H9 (cell line): ENCODE measurements at regions not wholly inside any gene's neighbourhood (a gene's known extent, or its start where the extent isn't known, plus 50 kb on each side); places are given as distances from the start of the nearest gene placed in this dataset.

Source experiments
- DNase-seq: peaks from one replicate; pipeline ENCODE4 v3.0.0-alpha.2; 2017
- H2AFZ ChIP-seq: one replicate; pipeline ENCODE4 v1.6.1; 2013; ENCODE audit warnings: mild to moderate bottlenecking, low read length, control low read depth, moderate library complexity
- H2AK5ac ChIP-seq: 2 replicates; pipeline ENCODE4 v1.6.1; 2013; ENCODE audit warnings: low read length, control low read depth, mixed read lengths; ENCODE audit not compliant: insufficient read length
- H2BK120ac ChIP-seq: one replicate; pipeline ENCODE4 v1.6.1; 2013; ENCODE audit warnings: low read depth, mild to moderate bottlenecking, low read length, control low read depth, inconsistent platforms; ENCODE audit not compliant: poor library complexity, severe bottlenecking
- H2BK12ac ChIP-seq: 2 replicates; pipeline ENCODE4 v1.6.1; 2013; ENCODE audit warnings: low read length, control low read depth, mixed read lengths, low read depth; ENCODE audit not compliant: insufficient read length
- H2BK15ac ChIP-seq: 2 replicates; pipeline ENCODE4 v1.6.1; 2013; ENCODE audit warnings: low read depth, low read length, control low read depth
- H2BK20ac ChIP-seq: one replicate; pipeline ENCODE4 v1.6.1; 2013; ENCODE audit warnings: low read depth, mild to moderate bottlenecking, low read length, control low read depth, inconsistent platforms; ENCODE audit not compliant: poor library complexity, severe bottlenecking
- H2BK5ac ChIP-seq: 2 replicates; pipeline ENCODE4 v1.6.1; 2013; ENCODE audit warnings: low read length, control low read depth, mixed read lengths; ENCODE audit not compliant: insufficient read length
- H3K14ac ChIP-seq: 2 replicates; pipeline ENCODE4 v1.6.1; 2013; ENCODE audit warnings: low read length, control low read depth; ENCODE audit not compliant: insufficient read depth
- H3K18ac ChIP-seq: 2 replicates; pipeline ENCODE4 v1.6.1; 2013; ENCODE audit warnings: low read depth, mild to moderate bottlenecking, mixed read lengths, low read length, control low read depth; ENCODE audit not compliant: insufficient read length
- H3K23ac ChIP-seq: 2 replicates; pipeline ENCODE4 v1.6.1; 2013; ENCODE audit warnings: low read length, control low read depth, mixed read lengths, low read depth; ENCODE audit not compliant: insufficient read length
- H3K23me2 ChIP-seq: 2 replicates; pipeline ENCODE4 v1.6.1; 2013; ENCODE audit warnings: low read depth, mild to moderate bottlenecking, mixed read lengths, low read length, control low read depth; ENCODE audit not compliant: insufficient read length, poor library complexity, severe bottlenecking
- H3K27ac ChIP-seq: 2 replicates; pipeline ENCODE4 v1.5.1; 2013; ENCODE audit warnings: low read length, control low read depth, mixed read lengths, low read depth; ENCODE audit not compliant: insufficient read length
- H3K27me3 ChIP-seq: 2 replicates; pipeline ENCODE4 v1.6.1; 2013; ENCODE audit warnings: low read length, control low read depth, inconsistent platforms; ENCODE audit not compliant: insufficient read depth
- H3K4ac ChIP-seq: 2 replicates; pipeline ENCODE4 v1.6.1; 2013; ENCODE audit warnings: low read depth, mild to moderate bottlenecking, control low read depth, inconsistent platforms, low read length, moderate library complexity
- H3K4me1 ChIP-seq: 2 replicates; pipeline ENCODE4 v1.6.1; 2013; ENCODE audit warnings: low read length, control low read depth, inconsistent platforms; ENCODE audit not compliant: insufficient read depth
- H3K4me2 ChIP-seq: 2 replicates; pipeline ENCODE4 v1.6.1; 2013; ENCODE audit warnings: low read length, control low read depth, mixed read lengths; ENCODE audit not compliant: insufficient read length, insufficient read depth
- H3K56ac ChIP-seq: 2 replicates; pipeline ENCODE4 v1.6.1; 2013; ENCODE audit warnings: low read depth, mild to moderate bottlenecking, mixed read lengths, low read length, control low read depth; ENCODE audit not compliant: insufficient read length
- H3K79me1 ChIP-seq: 2 replicates; pipeline ENCODE4 v1.6.1; 2013; ENCODE audit warnings: low read depth, mild to moderate bottlenecking, moderate library complexity, low read length, control low read depth, inconsistent platforms; ENCODE audit not compliant: insufficient read depth, poor library complexity, severe bottlenecking
- H3K79me2 ChIP-seq: 2 replicates; pipeline ENCODE4 v1.6.1; 2013; ENCODE audit warnings: low read length, control low read depth, inconsistent platforms; ENCODE audit not compliant: insufficient read depth
- H3K9ac ChIP-seq: 2 replicates; pipeline ENCODE4 v1.6.1; 2013; ENCODE audit warnings: low read length, control low read depth, mixed read lengths; ENCODE audit not compliant: insufficient read length; ENCODE audit errors: extremely low read depth
- H3K9me3 ChIP-seq: one replicate; pipeline ENCODE4 v1.6.1; 2013; ENCODE audit warnings: low read depth, low read length, inconsistent platforms; ENCODE audit not compliant: control insufficient read depth
- H3T11ph ChIP-seq: one replicate; pipeline ENCODE4 v1.6.1; 2013; ENCODE audit warnings: mild to moderate bottlenecking, low read length, control low read depth, inconsistent platforms
- H4K20me1 ChIP-seq: one replicate; pipeline ENCODE4 v1.6.1; 2013; ENCODE audit not compliant: control insufficient read depth, insufficient read length, insufficient read depth
- H4K5ac ChIP-seq: 2 replicates; pipeline ENCODE4 v1.6.1; 2013; ENCODE audit warnings: low read depth, mild to moderate bottlenecking, mixed read lengths, low read length, control low read depth; ENCODE audit not compliant: insufficient read length
- H4K8ac ChIP-seq: replicated peaks from 2 replicates; pipeline ENCODE4 v1.6.1; 2013; ENCODE audit warnings: low read length, control low read depth, mixed read lengths, low read depth; ENCODE audit not compliant: insufficient read length
- H4K91ac ChIP-seq: 2 replicates; pipeline ENCODE4 v1.6.1; 2013; ENCODE audit warnings: low read depth, mild to moderate bottlenecking, moderate library complexity, mixed read lengths, low read length, control low read depth; ENCODE audit not compliant: insufficient read length
- H3K27ac Mint-ChIP-seq, 3 experiments: 2 replicates in 2 of 3; 3 replicates in 1 of 3; pipeline ENCODE4 v1.8.0; 2020 to 2021; ENCODE audit warnings: mixed read lengths in 3 of 3, mild to moderate bottlenecking in 1 of 3, moderate library complexity in 1 of 3
- H3K27me3 Mint-ChIP-seq: 2 replicates; pipeline ENCODE4 v1.8.0; 2021; ENCODE audit warnings: low read depth, mild to moderate bottlenecking, moderate library complexity, mixed read lengths
- H3K36me3 Mint-ChIP-seq, 3 experiments: 2 replicates in 2 of 3; 3 replicates in 1 of 3; pipeline ENCODE4 v1.8.0; 2020 to 2021; ENCODE audit warnings: low read depth in 3 of 3, mixed read lengths in 3 of 3; ENCODE audit not compliant: insufficient read depth in 1 of 3
- H3K4me1 Mint-ChIP-seq, 2 experiments: 2 replicates each; pipeline ENCODE4 v1.8.0; 2020; ENCODE audit warnings: mixed read lengths in 2 of 2
- H3K4me3 Mint-ChIP-seq, 2 experiments: 2 replicates in 1 of 2; 3 replicates in 1 of 2; pipeline ENCODE4 v1.8.0; 2020 to 2021; ENCODE audit warnings: mild to moderate bottlenecking in 2 of 2, mixed read lengths in 2 of 2, moderate library complexity in 1 of 2
- H3K9me3 Mint-ChIP-seq, 2 experiments: 2 replicates in 1 of 2; 3 replicates in 1 of 2; pipeline ENCODE4 v1.8.0; 2020; ENCODE audit warnings: mild to moderate bottlenecking in 2 of 2, mixed read lengths in 2 of 2, moderate library complexity in 1 of 2
- WGBS: extraction: QIAGEN DNeasy Blood & Tissue Kit; methylation state at CpG from one replicate; pipeline ENCODE4 v1.1.7; 2013; ENCODE audit warnings: missing lambda C conversion rate, low lambda C conversion rate, mixed read lengths; ENCODE audit not compliant: insufficient read length; ENCODE audit errors: extremely low coverage; 5-methylcytosine and 5-hydroxymethylcytosine counted together
- TF ChIP-seq, protein P1 (sequence below): fragments of 200-600 bp; sonication (generic); conservative IDR thresholded peaks from 3 replicates; pipeline ENCODE4 v1.8.0; 2021; ENCODE audit warnings: antibody characterized with exemption, mild to moderate bottlenecking

DNA sequence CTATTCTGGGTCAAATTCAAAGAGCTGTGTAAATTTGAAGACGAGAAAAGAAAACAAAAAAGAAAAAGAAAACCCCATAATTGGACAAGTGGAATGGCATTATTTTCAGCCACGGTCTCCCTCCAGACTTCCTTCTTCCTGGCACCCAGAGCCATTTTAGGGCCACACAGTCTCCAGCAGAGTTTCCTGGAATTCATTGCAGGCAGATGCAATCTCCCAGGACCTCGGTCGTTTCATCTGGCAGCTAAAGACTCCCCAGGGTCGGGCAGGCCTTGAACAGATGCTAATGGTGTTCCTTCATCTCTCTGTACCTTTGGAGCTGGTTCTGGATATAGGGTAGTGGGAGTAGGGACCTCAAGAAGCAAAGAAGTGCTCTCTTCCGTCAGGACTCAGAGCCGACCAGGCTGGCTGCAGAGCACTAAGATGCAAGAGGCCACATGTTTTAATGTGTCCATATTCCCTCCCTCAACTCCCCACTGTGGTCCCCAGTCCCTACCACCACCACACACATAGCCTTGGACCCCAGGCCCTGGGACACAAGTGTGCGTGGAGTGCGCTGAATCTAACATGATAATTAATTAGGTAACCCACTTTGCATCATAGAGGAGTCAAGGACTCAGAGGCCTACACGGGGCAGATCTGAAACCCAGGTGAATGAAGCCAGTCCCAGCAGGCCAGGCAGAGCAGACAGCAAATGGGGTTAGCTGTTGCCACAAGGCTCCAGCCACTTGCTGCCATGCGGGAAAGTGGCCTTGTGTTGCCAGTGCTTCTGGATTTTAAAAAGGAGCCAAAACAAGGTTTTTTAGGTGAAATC is 109.3 kb upstream of the ATL2 start:
- no peaks in the 10 kb centered on the region for H4K20me1 ChIP-seq
- H4K91ac ChIP-seq = no peak overlapping the region
- H3K36me3 Mint-ChIP-seq = peaks cover 0 to 3% (median 0%) of the 10 kb centered on the region in 3 experiments; a peak in 2 of 7 replicates
- H3K4me2 ChIP-seq = no peak overlapping the region
- no peak overlapping the region for H3K4me3 Mint-ChIP-seq
- no peak overlapping the region for H3K27ac ChIP-seq
- no peak overlapping the region for H4K5ac ChIP-seq
- no peak overlapping the region for H3K18ac ChIP-seq
- no peak overlapping the region for H2BK12ac ChIP-seq
- TF ChIP-seq, protein P1, sequence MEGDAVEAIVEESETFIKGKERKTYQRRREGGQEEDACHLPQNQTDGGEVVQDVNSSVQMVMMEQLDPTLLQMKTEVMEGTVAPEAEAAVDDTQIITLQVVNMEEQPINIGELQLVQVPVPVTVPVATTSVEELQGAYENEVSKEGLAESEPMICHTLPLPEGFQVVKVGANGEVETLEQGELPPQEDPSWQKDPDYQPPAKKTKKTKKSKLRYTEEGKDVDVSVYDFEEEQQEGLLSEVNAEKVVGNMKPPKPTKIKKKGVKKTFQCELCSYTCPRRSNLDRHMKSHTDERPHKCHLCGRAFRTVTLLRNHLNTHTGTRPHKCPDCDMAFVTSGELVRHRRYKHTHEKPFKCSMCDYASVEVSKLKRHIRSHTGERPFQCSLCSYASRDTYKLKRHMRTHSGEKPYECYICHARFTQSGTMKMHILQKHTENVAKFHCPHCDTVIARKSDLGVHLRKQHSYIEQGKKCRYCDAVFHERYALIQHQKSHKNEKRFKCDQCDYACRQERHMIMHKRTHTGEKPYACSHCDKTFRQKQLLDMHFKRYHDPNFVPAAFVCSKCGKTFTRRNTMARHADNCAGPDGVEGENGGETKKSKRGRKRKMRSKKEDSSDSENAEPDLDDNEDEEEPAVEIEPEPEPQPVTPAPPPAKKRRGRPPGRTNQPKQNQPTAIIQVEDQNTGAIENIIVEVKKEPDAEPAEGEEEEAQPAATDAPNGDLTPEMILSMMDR = no peak
- no peak overlapping the region for H2BK20ac ChIP-seq
- H3K14ac ChIP-seq = no peak overlapping the region
- H2AFZ ChIP-seq = no peak overlapping the region
- H3K23ac ChIP-seq = no peak overlapping the region
- H2BK15ac ChIP-seq = no peak overlapping the region
- DNase-seq = no peak
- H3K9me3 ChIP-seq = no peaks in the 10 kb centered on the region
- no peaks in the 10 kb centered on the region for H3K79me1 ChIP-seq
- H3T11ph ChIP-seq = no peak overlapping the region
- no peak overlapping the region for H2BK120ac ChIP-seq
- H4K8ac ChIP-seq = no peak overlapping the region
- no peaks in the 10 kb centered on the region for H3K79me2 ChIP-seq
- H2AK5ac ChIP-seq = no peak overlapping the region
- H3K27me3 ChIP-seq = no peaks in the 10 kb centered on the region
- no peak overlapping the region for H2BK5ac ChIP-seq
- WGBS = no CpG with 5 or more reads among the region's 11 CpGs
- peaks cover 2% of the 10 kb centered on the region for H3K27me3 Mint-ChIP-seq
- no peak overlapping the region for H3K56ac ChIP-seq
- H3K4me1 ChIP-seq = no peaks in the 10 kb centered on the region
- H3K4ac ChIP-seq = no peak overlapping the region
- H3K9me3 Mint-ChIP-seq = peaks cover 0 to 2% of the 10 kb centered on the region in 2 experiments; a peak in 2 of 5 replicates
- H3K9ac ChIP-seq = no peak overlapping the region
- no peaks in the 10 kb centered on the region for H3K23me2 ChIP-seq
- H3K4me1 Mint-ChIP-seq = peaks cover 4 to 9% of the 10 kb centered on the region in 2 experiments
- peak overlapping the region in 2 of 3 experiments; percentile 23 to 33; a peak in 2 of 7 replicates for H3K27ac Mint-ChIP-seq
